ENCODE measurements at regions not wholly inside any gene's neighbourhood (a gene's known extent, or its start where the extent isn't known, plus 50 kb on each side); places are given as distances from the start of the nearest gene placed in this dataset.

- ATAC-seq (no peak), DNase-seq (ENCODE audit: low spot score) (no peak)
- Histone ChIP-seq H3F3A (replicated peaks; ENCODE audit: low read depth) (no peaks in the 10 kb centered on the region), H3K4me1 (ENCODE audit: insufficient read depth) (no peaks in the 10 kb centered on the region), H3K27me3 (ENCODE audit: insufficient read depth) (no peaks in the 10 kb centered on the region), H3K9me2 (ENCODE audit: insufficient read depth) (no peaks in the 10 kb centered on the region), H4K20me1 (replicated peaks; ENCODE audit: insufficient read depth) (no peaks in the 10 kb centered on the region), H3K4me2 (no peak overlapping the region), H3K36me3 (ENCODE audit: insufficient read depth) (no peaks in the 10 kb centered on the region), H3K4me3 (no peak overlapping the region), H3K79me2 (replicated peaks; ENCODE audit: insufficient read depth) (no peaks in the 10 kb centered on the region), H3K27ac (ENCODE audit: low read depth) (no peak overlapping the region), H2AFZ (no peak overlapping the region)
- Mint-ChIP-seq H3K9me3 (peaks cover 93% of the 10 kb centered on the region), H3K4me1 (no peaks in the 10 kb centered on the region), H3K4me3 (no peak overlapping the region), H3K27me3 (ENCODE audit: insufficient read depth, low read depth, poor library complexity) (peaks cover 4% of the 10 kb centered on the region), H3K36me3 (ENCODE audit: low read depth) (peaks cover 41% of the 10 kb centered on the region), H3K27ac (no peak overlapping the region)
- TF ChIP-seq STAT1 (IDR thresholded peaks at IDR 0.05; ENCODE audit: unreplicated experiment) (no peak), EZH2 (IDR thresholded peaks at IDR 0.05; ENCODE audit: low read depth, unreplicated experiment) (no peak), ZNF114 (CRISPR knock-in tag; IDR thresholded peaks at IDR 0.05) (no peak), NANOG (IDR thresholded peaks at IDR 0.05; ENCODE audit: borderline replicate concordance) (no peak)
These were observed 335.6 kb downstream of the TMEM121 start for GRCh38 chr14:105861985-105862465.

GRCh38 chr14:105862581-105863239, 336.3 kb downstream of the TMEM121 start:
- H3K4me3 Mint-ChIP-seq = no peak overlapping the region
- Histone ChIP-seq H3K36me3 (ENCODE audit: insufficient read depth) (no peaks in the 10 kb centered on the region), H4K20me1 (replicated peaks; ENCODE audit: insufficient read depth) (no peaks in the 10 kb centered on the region), H3K27me3 (ENCODE audit: insufficient read depth) (no peaks in the 10 kb centered on the region), H3K4me1 (ENCODE audit: insufficient read depth) (no peaks in the 10 kb centered on the region), H2AFZ (no peak overlapping the region), H3K9me2 (ENCODE audit: insufficient read depth) (no peaks in the 10 kb centered on the region), H3K4me3 (no peak overlapping the region), H3K79me2 (replicated peaks; ENCODE audit: insufficient read depth) (no peaks in the 10 kb centered on the region), H3K27ac (ENCODE audit: low read depth) (no peak overlapping the region), H3K4me2 (no peak overlapping the region), H3F3A (replicated peaks; ENCODE audit: low read depth) (no peaks in the 10 kb centered on the region)
- no peak overlapping the region for H3K27ac Mint-ChIP-seq
- ATAC-seq (no peak), DNase-seq (ENCODE audit: low spot score) (no peak)
- H3K36me3 Mint-ChIP-seq (ENCODE audit: low read depth) = peaks cover 41% of the 10 kb centered on the region
- H3K27me3 Mint-ChIP-seq (ENCODE audit: insufficient read depth, low read depth, poor library complexity) = peaks cover 4% of the 10 kb centered on the region
- H3K9me3 Mint-ChIP-seq = peaks cover 87% of the 10 kb centered on the region
- no peaks in the 10 kb centered on the region for H3K4me1 Mint-ChIP-seq
- TF ChIP-seq STAT1 (IDR thresholded peaks at IDR 0.05; ENCODE audit: unreplicated experiment) = no peak
- TF ChIP-seq EZH2phosphoT487 (IDR thresholded peaks at IDR 0.05; ENCODE audit: unreplicated experiment) = no peak
- no peak for TF ChIP-seq JUNB (IDR thresholded peaks at IDR 0.05; ENCODE audit: unreplicated experiment)
- no peak for TF ChIP-seq ZNF331 (CRISPR knock-in tag; IDR thresholded peaks at IDR 0.05; ENCODE audit: low read depth)
- no peak for TF ChIP-seq ETS1 (IDR thresholded peaks at IDR 0.05)
- no peak for TF ChIP-seq POLR2AphosphoS5 (IDR thresholded peaks at IDR 0.05; ENCODE audit: low read depth)
- no peak for TF ChIP-seq ZNF114 (CRISPR knock-in tag; IDR thresholded peaks at IDR 0.05)
- no peak for TF ChIP-seq ZNF462 (CRISPR knock-in tag; IDR thresholded peaks at IDR 0.05)
- TF ChIP-seq REST (IDR thresholded peaks at IDR 0.05; ENCODE audit: unreplicated experiment) = no peak
- TF ChIP-seq NANOG (IDR thresholded peaks at IDR 0.05; ENCODE audit: borderline replicate concordance) = no peak
- no peak for TF ChIP-seq EZH2 (IDR thresholded peaks at IDR 0.05; ENCODE audit: low read depth, unreplicated experiment)
